SK-N-SH treated with all-trans-retinoic acid at 6 μM for 48 hours (cell line): ENCODE measurements at regions not wholly inside any gene's neighbourhood (a gene's known extent, or its start where the extent isn't known, plus 50 kb on each side); places are given as distances from the start of the nearest gene placed in this dataset.

Experiments
- ATAC-seq: fragments of 200-7000 bp; cut with Tn5 transposase; 3 replicates; pipeline ENCODE4 v1.9.1; 2020; ENCODE audit warnings: mild to moderate bottlenecking, moderate library complexity
- ARNTL ChIP-seq: fragments of 450-650 bp; formaldehyde crosslinking; IDR thresholded peaks from 2 replicates; pipeline ENCODE4 v1.5.0; 2020; ENCODE audit warnings: low read depth, mild to moderate bottlenecking, moderate library complexity, borderline replicate concordance
- BACH2 ChIP-seq: fragments of 250-450 bp; sonication (Bioruptor Pico); IDR thresholded peaks from 2 replicates; pipeline ENCODE4 v1.9.0; 2021; ENCODE audit warnings: mild to moderate bottlenecking, borderline replicate concordance
- ESRRG ChIP-seq: fragments of 250-450 bp; sonication (Bioruptor Pico); IDR thresholded peaks from 2 replicates; pipeline ENCODE4 v1.6.1; 2021; ENCODE audit warnings: mild to moderate bottlenecking
- GLIS3 ChIP-seq: fragments of 250-450 bp; sonication (Bioruptor Pico); IDR thresholded peaks from 2 replicates; pipeline ENCODE4 v1.5.0; 2020; ENCODE audit warnings: mild to moderate bottlenecking, moderate library complexity
- ISL1 ChIP-seq: fragments of 250-450 bp; sonication (Bioruptor Pico); IDR thresholded peaks from 2 replicates; pipeline ENCODE4 v2.1.2; 2022; ENCODE audit warnings: mild to moderate bottlenecking, moderate library complexity
- PPARA ChIP-seq: fragments of 250-450 bp; sonication (Bioruptor Pico); IDR thresholded peaks from 2 replicates; pipeline ENCODE4 v1.5.0; 2020; ENCODE audit warnings: mild to moderate bottlenecking, borderline replicate concordance
- RARB ChIP-seq: fragments of 250-450 bp; sonication (Bioruptor Pico); IDR thresholded peaks from 2 replicates; pipeline ENCODE4 v1.8.0; 2021; ENCODE audit warnings: mild to moderate bottlenecking, moderate library complexity
- SNAI2 ChIP-seq: fragments of 250-450 bp; sonication (Bioruptor Pico); IDR thresholded peaks from 2 replicates; pipeline ENCODE4 v1.5.0; 2020; ENCODE audit warnings: mild to moderate bottlenecking, moderate library complexity
- TOX ChIP-seq: fragments of 250-450 bp; sonication (Bioruptor Pico); IDR thresholded peaks from 2 replicates; pipeline ENCODE4 v1.8.0; 2021; ENCODE audit warnings: mild to moderate bottlenecking, moderate library complexity, borderline replicate concordance
- TSHZ2 ChIP-seq: fragments of 250-450 bp; sonication (Bioruptor Pico); IDR thresholded peaks from 2 replicates; pipeline ENCODE4 v1.5.0; 2020; ENCODE audit warnings: mild to moderate bottlenecking, moderate library complexity
- ZC3H10 ChIP-seq: fragments of 250-450 bp; sonication (Bioruptor Pico); IDR thresholded peaks from 2 replicates; pipeline ENCODE4 v1.5.1; 2021; ENCODE audit warnings: mild to moderate bottlenecking, moderate library complexity
- ZFP3 ChIP-seq: fragments of 250-450 bp; sonication (Bioruptor Pico); IDR thresholded peaks from 2 replicates; pipeline ENCODE4 v1.5.0; 2020; ENCODE audit warnings: mild to moderate bottlenecking, moderate library complexity
- ZNF565 ChIP-seq: fragments of 450-650 bp; formaldehyde crosslinking; conservative IDR thresholded peaks from 2 replicates; pipeline ENCODE4 v1.5.0; 2020; ENCODE audit warnings: low read depth, mild to moderate bottlenecking, moderate library complexity
- ZNF8 ChIP-seq: fragments of 450-650 bp; formaldehyde crosslinking; IDR thresholded peaks from 2 replicates; pipeline ENCODE4 v1.5.0; 2020; ENCODE audit warnings: mild to moderate bottlenecking, moderate library complexity
- TF ChIP-seq, protein P1 (sequence below): fragments of 250-450 bp; sonication (Bioruptor Pico); IDR thresholded peaks from 2 replicates; pipeline ENCODE4 v1.5.1; 2021; ENCODE audit warnings: mild to moderate bottlenecking, moderate library complexity
- TF ChIP-seq, protein P2 (sequence below): fragments of 250-450 bp; sonication (Bioruptor Pico); IDR thresholded peaks from 2 replicates; pipeline ENCODE4 v1.8.0; 2021; ENCODE audit warnings: low read depth, mild to moderate bottlenecking, moderate library complexity, borderline replicate concordance
- TF ChIP-seq, protein P3 (sequence below): fragments of 250-450 bp; sonication (Bioruptor Pico); IDR thresholded peaks from 2 replicates; pipeline ENCODE4 v1.5.1; 2020; ENCODE audit warnings: low read depth, mild to moderate bottlenecking, moderate library complexity

DNA sequence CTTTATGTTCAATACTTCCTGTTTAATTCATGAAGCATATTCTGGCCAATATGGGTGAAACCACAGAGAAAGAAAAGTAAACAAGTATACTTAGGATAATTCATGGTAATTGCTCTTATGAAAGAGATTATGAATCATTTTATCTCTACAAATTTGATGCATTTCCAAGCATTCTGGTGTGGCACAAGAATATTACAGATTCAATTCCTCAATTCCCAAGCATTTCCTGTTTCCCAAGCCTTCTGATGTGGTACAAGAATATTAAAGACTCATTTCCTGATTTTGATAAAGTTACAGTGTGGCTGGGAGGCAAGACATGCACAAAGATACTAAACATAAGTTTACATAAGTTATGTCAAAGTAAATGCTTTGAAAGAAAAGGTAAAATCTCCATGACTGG, 126.1 kb upstream of the NUDT7 start:
- no peak for ATAC-seq
- TF ChIP-seq, protein P1, sequence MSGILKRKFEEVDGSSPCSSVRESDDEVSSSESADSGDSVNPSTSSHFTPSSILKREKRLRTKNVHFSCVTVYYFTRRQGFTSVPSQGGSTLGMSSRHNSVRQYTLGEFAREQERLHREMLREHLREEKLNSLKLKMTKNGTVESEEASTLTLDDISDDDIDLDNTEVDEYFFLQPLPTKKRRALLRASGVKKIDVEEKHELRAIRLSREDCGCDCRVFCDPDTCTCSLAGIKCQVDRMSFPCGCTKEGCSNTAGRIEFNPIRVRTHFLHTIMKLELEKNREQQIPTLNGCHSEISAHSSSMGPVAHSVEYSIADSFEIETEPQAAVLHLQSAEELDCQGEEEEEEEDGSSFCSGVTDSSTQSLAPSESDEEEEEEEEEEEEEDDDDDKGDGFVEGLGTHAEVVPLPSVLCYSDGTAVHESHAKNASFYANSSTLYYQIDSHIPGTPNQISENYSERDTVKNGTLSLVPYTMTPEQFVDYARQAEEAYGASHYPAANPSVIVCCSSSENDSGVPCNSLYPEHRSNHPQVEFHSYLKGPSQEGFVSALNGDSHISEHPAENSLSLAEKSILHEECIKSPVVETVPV (CRISPR knock-in tag) = no peak
- TF ChIP-seq BACH2 (CRISPR knock-in tag) (no peak), ESRRG (CRISPR knock-in tag) (no peak), ZNF8 (CRISPR knock-in tag) (no peak), GLIS3 (CRISPR knock-in tag) (no peak), ISL1 (CRISPR knock-in tag) (peak; percentile 37; the same call in 1 of the 2 replicates), TOX (no peak), TSHZ2 (CRISPR knock-in tag) (no peak), PPARA (CRISPR knock-in tag) (no peak)
- TF ChIP-seq, all 23 proteins: peak for 1

DNA sequence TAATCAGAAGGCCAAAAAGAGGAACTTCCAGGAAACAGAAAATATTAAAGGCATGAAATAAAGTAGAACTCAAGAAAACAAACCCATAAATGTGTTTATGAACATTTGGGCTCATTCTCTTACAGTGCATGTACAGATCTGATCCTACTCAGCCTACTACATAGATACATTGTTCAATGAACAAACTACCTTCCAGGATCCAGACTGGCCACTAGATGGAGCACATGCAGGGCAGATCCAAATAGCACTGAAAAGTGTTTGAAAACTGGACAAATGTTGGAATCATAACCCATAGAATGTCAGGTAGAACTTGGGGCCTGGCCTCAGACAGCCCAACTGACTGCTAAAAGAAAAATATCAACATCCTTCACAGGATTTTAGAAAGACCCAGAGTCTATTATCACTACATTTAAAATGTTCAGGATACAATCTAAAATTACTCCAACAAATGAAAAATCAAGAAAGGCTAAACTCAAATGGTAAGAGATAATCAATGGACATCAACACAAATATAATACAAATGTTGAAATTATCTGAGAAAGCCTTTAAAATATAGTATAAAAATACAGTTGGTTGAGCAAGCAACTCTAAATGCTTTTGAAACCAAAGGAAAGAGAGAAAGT, 122.4 kb upstream of the NUDT7 start:
- ATAC-seq = peak; percentile 77

DNA sequence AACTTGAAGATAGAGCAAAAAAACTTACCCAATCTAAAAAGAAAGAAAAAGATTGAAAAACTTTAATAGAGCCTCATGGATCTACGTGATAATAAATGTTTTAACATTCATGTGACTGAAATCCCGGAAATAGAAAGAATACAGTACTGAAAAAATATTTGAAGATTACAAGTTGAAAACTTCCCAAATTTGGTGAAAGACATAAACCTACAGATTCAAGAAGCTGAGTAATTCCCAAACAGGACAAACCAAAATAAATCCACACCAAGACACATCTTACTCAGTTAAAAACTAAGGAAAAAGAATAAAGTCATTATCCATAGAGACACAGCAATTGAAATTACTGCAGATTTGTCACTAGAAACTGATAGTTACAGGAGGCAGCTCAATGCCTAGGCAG, 121.8 kb upstream of the NUDT7 start:
- no peak for ATAC-seq

More for the DNA sequence above, 122.4 kb upstream of the NUDT7 start:
- TF ChIP-seq ZNF565 (CRISPR knock-in tag) (no peak), BACH2 (CRISPR knock-in tag) (no peak), SNAI2 (CRISPR knock-in tag) (no peak), ZC3H10 (CRISPR knock-in tag) (no peak), TOX (no peak), TSHZ2 (CRISPR knock-in tag) (no peak)
- TF ChIP-seq, protein P2, sequence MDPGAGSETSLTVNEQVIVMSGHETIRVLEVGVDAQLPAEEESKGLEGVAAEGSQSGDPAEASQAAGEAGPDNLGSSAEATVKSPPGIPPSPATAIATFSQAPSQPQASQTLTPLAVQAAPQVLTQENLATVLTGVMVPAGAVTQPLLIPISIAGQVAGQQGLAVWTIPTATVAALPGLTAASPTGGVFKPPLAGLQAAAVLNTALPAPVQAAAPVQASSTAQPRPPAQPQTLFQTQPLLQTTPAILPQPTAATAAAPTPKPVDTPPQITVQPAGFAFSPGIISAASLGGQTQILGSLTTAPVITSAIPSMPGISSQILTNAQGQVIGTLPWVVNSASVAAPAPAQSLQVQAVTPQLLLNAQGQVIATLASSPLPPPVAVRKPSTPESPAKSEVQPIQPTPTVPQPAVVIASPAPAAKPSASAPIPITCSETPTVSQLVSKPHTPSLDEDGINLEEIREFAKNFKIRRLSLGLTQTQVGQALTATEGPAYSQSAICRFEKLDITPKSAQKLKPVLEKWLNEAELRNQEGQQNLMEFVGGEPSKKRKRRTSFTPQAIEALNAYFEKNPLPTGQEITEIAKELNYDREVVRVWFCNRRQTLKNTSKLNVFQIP (CRISPR knock-in tag) = no peak
- TF ChIP-seq, protein P3, sequence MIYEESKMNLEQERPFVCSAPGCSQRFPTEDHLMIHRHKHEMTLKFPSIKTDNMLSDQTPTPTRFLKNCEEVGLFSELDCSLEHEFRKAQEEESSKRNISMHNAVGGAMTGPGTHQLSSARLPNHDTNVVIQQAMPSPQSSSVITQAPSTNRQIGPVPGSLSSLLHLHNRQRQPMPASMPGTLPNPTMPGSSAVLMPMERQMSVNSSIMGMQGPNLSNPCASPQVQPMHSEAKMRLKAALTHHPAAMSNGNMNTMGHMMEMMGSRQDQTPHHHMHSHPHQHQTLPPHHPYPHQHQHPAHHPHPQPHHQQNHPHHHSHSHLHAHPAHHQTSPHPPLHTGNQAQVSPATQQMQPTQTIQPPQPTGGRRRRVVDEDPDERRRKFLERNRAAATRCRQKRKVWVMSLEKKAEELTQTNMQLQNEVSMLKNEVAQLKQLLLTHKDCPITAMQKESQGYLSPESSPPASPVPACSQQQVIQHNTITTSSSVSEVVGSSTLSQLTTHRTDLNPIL (CRISPR knock-in tag) = no peak

More for the DNA sequence above, 121.8 kb upstream of the NUDT7 start:
- TF ChIP-seq, protein P2 (CRISPR knock-in tag) = no peak
- TF ChIP-seq ARNTL (CRISPR knock-in tag) (no peak), RARB (no peak), ESRRG (CRISPR knock-in tag) (no peak), ZFP3 (CRISPR knock-in tag) (no peak)
- TF ChIP-seq, all 23 proteins: peak for 0
